CD4-positive, alpha-beta T cell treated with Interleukin-6 at 100 ng/mL for 8 hours (primary cell): ENCODE measurements at regions not wholly inside any gene's neighbourhood (a gene's known extent, or its start where the extent isn't known, plus 50 kb on each side); places are given as distances from the start of the nearest gene placed in this dataset.

Experiments used
- DNase-seq: peaks from one replicate; pipeline ENCODE4 v3.0.0-alpha.2; 2020; ENCODE audit warnings: mixed read lengths, low spot score

DNA sequence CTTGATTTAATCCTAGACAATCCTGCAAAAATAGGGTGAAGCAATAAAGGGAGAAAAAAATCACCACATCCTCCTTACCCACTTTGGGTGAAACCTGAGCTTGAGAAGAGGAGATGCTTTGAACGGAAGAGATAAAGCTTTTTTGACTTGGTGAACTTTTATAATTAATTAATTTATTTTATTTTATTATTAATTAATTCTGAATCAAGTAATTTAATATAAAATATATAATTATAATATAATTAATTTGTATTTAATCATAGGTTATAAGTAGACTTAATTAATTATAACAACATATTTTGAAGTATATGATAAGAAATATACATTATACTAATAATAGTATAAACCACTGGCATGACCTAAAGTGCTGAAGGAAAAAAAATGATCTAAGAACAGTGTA, 2164.8 kb downstream of the LRRC4C start:
- DNase-seq: no peak

DNA sequence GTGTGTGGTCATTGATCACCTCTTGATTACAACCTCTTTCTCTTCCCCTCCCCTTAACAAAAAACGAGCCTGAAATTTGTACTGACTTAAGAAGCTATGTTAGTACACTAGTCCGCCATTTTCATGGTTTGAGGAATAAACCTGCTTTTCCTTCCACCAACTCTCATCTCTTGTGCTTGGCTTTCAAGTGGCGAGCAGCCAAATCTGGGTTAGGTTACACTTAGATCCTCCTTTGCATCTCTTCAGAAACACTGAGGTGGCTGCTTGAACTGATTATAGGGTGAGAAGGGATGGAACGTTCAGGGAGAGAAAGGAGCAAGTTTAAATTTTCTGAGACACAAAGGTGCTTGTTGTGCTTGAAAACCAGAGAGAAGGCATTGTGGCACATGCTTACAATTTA, 2171.4 kb downstream of the LRRC4C start:
- DNase-seq: no peak

DNA sequence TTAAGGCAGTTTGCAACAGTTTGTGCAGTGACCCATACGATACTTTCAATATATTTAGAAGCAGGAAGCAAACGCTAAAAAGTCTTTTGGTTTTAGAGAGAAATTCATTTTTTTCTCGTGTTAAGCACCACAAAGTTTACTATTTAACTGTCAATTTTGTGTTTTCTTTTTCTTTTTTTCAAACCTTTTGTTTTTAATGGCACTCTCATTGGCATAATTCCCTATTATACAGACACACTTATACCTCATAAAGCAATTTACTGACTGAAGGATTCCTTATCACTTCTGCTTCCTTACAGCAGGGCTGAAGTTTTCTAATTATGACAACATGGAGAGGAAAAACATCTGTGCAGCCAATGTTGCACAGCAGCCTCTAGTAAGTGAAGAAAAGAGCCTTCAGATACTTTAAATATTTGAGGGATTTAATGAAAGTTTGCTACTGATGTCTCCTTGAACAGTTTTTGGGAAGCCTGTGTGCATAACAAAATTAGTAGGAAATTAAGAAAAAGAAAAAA, 2191.2 kb downstream of the LRRC4C start:
- DNase-seq: no peak

- no peak for DNase-seq
These were observed 2203.8 kb downstream of the LRRC4C start for GRCh38 chr11:39255648-39256047.

- DNase-seq: no peak
These were observed 2209.7 kb downstream of the LRRC4C start for GRCh38 chr11:39249566-39250365.

GRCh38 chr11:39247570-39248137, 2211.8 kb downstream of the LRRC4C start:
- no peak for DNase-seq

DNA sequence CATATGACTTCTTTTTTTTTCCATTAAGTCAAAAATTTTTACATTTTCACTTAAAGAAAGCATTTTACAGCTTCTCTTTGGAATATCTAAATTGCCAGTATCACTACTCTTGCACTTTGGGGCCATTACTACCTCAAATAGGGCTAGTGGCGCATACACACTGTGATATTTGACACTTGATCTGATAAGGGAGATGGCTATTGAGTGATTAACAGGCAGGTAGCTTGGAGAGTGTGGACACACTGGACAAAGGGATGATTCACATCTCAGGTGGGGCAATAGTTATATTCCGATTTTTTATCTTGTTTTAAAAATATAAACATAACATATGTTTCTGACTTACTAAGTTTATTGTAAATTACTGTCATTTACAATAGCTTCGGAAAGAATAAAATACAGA, 2219.9 kb downstream of the LRRC4C start:
- DNase-seq: no peak

DNA sequence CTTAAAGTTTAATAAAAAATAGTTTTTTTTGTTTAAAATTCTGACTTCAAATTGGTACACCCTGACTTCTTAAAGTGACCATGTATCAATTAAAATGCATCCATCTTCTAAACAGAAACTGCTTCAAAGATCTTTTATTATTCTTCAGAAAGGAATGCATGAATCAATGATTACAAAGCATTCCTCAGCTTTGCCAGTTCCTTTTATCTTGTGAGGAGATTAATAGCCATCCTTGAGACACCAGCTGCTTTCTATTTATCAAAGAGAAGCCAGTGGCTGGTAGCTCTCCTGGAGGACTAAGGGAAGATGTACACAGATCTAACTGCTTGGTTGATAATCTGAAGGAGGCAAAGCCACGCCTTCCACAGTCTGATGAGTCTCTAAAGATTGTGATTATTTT, 2222.5 kb downstream of the LRRC4C start:
- no peak for DNase-seq

DNA sequence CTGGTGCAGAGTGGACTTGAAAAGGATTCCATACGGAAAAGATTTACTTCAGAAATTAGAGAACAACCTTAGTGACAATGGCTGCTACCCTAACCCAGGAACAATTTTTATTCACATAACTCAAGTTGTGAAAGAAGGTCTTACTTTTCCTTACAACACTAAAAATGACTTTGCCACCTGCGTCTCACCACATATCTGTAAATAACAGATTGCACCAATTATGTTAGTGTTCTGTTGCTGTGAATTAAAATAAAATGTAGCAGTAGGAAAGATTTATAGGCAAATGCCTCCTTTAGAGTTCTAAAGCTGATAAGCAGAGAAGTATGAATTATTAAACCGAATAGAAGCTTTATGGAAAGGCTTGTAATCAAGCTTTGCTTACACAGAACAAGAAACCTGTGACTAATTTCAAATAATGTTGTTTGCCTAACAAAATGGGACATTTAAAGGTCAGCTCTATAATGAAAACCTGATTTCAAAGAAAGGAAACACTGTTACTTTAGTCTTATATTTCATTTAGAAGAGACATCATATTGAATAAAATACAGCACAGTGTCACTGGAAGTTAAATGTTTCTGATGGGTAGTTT, 2237.8 kb downstream of the LRRC4C start:
- no peak for DNase-seq

DNA sequence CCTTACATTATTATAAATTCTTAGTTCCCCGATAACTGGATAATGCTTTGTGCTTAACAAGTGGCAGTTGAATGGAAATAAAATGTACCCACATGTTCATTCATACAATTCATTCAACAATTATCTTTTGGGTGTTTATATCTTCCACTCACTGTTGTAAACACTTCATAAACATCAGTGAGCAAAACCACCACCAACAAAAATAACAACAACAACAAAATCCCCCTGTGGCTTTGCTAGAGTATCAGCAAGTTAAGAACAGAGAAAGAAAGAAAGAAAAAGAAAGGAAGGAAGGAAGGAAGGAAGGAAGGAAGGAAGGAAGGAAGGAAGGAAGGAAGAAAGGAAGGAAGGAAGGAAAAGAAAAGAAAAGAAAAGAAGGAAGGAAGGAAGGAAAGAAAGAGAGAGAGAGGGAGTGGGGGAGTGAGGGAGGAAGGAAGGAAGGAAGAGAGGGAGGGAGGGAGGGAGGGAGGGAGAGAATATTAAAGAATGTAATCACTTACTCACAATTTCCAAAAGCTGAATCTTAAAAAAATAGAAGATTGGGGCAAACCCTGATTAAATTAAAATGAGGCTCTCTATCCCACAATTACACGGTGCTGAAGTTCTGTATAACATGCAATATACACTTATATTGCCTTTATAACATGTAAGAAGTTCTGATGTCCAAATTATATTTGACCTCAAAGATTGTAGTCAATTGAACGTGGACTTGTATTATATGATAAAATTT, 2238.8 kb downstream of the LRRC4C start:
- no peak for DNase-seq

DNA sequence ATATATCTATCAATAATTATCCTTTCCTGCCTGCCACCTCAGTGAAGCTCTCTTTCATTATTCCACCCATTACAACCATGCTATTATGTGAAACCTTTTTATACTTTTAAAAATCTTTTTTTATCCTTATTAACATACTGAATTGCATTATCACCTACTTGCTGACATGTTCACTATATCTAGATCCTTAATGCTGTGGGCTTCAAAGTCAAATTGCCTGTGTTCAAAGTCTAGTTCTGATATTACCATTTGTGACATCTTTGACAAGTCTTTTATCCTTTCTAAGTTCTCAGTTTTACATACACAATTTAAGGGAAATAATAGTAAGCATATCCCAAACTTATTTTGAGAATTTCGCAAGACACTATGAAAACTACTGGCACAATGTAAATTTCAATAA, 2239.4 kb downstream of the LRRC4C start:
- no peak for DNase-seq

GRCh38 chr11:39209981-39210380, 2249.5 kb downstream of the LRRC4C start:
- DNase-seq: no peak

- DNase-seq: no peak
These were observed 2254.0 kb downstream of the LRRC4C start for GRCh38 chr11:39205236-39205995.

DNA sequence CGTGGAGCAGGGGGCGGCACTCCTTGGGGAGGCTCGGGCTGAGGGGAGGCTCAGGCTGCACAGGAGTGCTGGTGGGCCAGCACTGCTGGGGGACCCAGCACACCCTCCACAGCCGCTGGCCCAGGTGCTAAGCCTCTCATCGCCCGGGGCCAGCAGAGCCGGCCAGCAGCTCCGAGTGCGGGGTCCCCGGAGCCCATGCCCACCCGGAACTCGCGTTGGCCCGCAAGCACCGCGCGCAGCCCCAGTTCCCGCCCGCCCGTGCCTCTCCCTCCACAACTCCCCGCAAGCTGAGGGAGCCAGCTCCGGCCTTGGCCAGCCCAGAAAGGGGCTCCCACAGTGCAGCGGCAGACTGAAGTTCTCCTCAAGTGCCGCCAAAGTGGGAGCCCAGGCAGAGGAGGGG, 2266.8 kb downstream of the LRRC4C start:
- DNase-seq: no peak

DNA sequence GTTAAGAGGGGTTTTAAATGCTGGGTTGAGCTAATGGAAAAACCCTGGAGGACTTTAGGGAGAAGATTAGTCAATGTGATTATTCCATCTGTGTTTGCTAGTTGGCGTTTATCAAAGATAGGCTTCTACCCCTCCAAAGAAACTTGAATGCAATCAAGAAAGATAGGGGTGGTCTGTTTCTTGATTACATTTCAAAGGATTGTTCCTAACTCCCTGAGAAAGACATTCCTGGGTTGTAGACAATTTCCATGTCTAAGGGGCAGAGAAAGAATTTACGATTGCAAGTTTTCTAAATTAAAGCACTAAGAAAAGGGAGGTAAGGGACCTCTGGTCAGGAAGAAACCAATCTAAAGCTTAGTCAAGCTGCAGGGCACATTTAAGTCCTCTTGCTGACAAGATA, 2268.7 kb downstream of the LRRC4C start:
- DNase-seq: no peak

- DNase-seq: no peak
These were observed 2281.8 kb downstream of the LRRC4C start for GRCh38 chr11:39177678-39178077.

DNA sequence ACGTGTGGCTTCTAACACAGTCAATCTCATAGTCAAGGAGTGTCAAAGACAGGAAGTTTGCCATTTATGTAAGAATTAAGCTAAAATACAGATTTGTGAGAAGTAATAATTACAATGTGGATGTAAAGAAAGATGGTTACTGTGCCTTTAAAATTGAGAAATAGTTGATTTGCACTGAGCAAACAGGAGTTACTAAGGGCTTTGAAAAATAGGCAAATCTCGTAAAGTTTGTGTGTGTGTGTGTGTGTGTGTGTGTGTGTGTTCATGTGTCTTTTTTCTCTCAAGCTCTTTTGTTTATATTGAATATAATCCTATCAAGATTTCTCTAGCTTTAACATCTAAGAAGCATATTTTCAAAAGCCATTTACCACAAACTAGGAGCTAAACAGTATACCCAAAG, 2284.5 kb downstream of the LRRC4C start:
- no peak for DNase-seq

GRCh38 chr11:39174196-39174595, 2285.3 kb downstream of the LRRC4C start:
- DNase-seq: no peak

- DNase-seq: no peak
These were observed 2294.4 kb downstream of the LRRC4C start for GRCh38 chr11:39165021-39165420.

- no peak for DNase-seq
These were observed 2310.2 kb downstream of the LRRC4C start for GRCh38 chr11:39149214-39149613.

DNA sequence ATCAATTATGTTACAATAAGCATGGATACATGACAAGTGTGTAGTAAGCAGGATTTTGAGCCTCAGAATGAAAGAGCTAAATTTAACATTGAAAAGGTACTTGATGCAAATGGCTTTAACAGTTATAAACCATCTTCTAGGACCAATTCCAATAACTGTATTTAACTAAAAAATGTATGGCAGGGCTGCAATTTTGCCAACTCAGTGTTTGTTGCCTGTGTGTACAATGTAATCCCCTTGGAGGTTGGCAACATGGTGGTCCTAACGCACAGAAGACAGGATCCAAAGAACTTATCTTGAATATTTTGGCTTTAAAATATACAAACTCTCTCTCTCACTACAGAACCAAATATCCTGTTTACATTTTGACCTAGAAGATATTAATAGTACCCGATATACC, 2314.1 kb downstream of the LRRC4C start:
- DNase-seq: no peak
